Thoracic aorta (tissue), 2 donors: ENCODE measurements at regions not wholly inside any gene's neighbourhood (a gene's known extent, or its start where the extent isn't known, plus 50 kb on each side); places are given as distances from the start of the nearest gene placed in this dataset.

ENCODE experiments used
- ATAC-seq: fragments of 150-250 bp; one replicate; pipeline ENCODE4 v1.8.0; 2017; ENCODE audit warnings: low read depth; ENCODE audit not compliant: insufficient number of reproducible peaks, low FRiP score
- DNase-seq: peaks from one replicate; pipeline ENCODE4 v3.0.0-alpha.2; 2020; ENCODE audit warnings: low spot score
- H3K27ac ChIP-seq, 2 donors: fragments of 200-600 bp; sonication (generic); 1 replicate in 1 of 2; 2 replicates in 1 of 2; pipeline ENCODE4 v1.5.1; 2016; ENCODE audit warnings: mild to moderate bottlenecking in 2 of 2, moderate library complexity in 2 of 2
- H3K27me3 ChIP-seq: fragments of 200-600 bp; sonication (generic); replicated peaks from 2 replicates; pipeline ENCODE4 v1.6.0; 2016; ENCODE audit warnings: mild to moderate bottlenecking; ENCODE audit not compliant: insufficient read depth
- H3K36me3 ChIP-seq: fragments of 200-600 bp; sonication (generic); one replicate; pipeline ENCODE4 v1.5.1; 2016
- H3K4me1 ChIP-seq, 2 donors: fragments of 200-600 bp; sonication (generic); 1 replicate in 1 of 2; 2 replicates in 1 of 2; pipeline versions ENCODE4 v1.5.1 to v1.6.0; 2016; ENCODE audit warnings: low read depth in 2 of 2, mild to moderate bottlenecking in 1 of 2; ENCODE audit not compliant: control insufficient read depth in 1 of 2
- H3K4me3 ChIP-seq: fragments of 200-600 bp; sonication (generic); 2 replicates; pipeline ENCODE4 v1.5.1; 2016; ENCODE audit warnings: mild to moderate bottlenecking
- H3K9me3 ChIP-seq: fragments of 200-600 bp; sonication (generic); 2 replicates; pipeline ENCODE4 v1.5.1; 2016
- TF ChIP-seq, protein P1 (sequence below): fragments of 200-600 bp; sonication (generic); IDR thresholded peaks from one replicate; pipeline ENCODE4 v1.5.1; 2019; ENCODE audit warnings: antibody characterized with exemption

DNA sequence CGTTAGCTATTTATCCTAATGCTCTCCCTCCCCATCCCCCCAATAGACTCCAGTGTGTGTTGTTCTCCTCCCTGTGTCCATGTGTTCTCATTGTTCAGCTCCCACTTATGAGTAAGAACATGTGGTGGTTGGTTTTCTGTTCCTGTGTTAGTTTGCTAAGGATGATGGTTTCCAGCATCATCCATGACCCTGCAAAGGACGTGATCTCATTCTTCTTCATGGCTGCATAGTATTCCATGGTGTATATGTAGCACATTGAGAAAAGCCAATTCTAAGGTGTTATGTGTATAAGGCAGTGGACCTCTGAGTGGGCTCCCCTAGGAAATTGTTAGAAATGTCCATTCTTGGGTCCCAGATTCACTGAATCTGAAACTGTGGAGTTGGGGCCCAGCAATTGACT, 103.1 kb upstream of the MYO10 start:
- Histone ChIP-seq H3K4me3 (no peak overlapping the region), H3K27me3 (no peaks in the 10 kb centered on the region), H3K9me3 (no peaks in the 10 kb centered on the region), H3K36me3 (no peaks in the 10 kb centered on the region), H3K27ac (no peak overlapping the region), H3K4me1 (no peaks in the 10 kb centered on the region)
- TF ChIP-seq, protein P1, sequence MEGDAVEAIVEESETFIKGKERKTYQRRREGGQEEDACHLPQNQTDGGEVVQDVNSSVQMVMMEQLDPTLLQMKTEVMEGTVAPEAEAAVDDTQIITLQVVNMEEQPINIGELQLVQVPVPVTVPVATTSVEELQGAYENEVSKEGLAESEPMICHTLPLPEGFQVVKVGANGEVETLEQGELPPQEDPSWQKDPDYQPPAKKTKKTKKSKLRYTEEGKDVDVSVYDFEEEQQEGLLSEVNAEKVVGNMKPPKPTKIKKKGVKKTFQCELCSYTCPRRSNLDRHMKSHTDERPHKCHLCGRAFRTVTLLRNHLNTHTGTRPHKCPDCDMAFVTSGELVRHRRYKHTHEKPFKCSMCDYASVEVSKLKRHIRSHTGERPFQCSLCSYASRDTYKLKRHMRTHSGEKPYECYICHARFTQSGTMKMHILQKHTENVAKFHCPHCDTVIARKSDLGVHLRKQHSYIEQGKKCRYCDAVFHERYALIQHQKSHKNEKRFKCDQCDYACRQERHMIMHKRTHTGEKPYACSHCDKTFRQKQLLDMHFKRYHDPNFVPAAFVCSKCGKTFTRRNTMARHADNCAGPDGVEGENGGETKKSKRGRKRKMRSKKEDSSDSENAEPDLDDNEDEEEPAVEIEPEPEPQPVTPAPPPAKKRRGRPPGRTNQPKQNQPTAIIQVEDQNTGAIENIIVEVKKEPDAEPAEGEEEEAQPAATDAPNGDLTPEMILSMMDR: no peak
- DNase-seq (no peak), ATAC-seq (no peak)

DNA sequence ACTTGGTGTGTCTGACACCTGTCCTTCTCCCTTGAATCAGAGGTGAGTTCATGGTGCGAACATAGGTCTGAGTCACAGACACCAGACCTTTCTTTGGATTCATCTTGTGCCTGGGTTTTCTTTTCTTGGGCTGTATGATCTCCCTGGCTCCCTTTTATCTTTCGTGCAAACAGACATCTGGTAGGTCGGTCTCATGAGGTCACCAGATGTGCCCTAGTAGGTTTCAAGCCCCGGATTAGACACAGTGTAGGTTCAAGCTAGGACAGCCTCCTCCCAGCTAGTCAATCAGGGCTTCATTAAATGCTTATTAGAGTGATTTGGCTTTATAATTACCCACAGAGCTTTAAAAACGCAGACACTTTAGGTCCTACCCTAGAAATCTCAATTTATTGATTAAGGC, 106.0 kb upstream of the MYO10 start:
- Histone ChIP-seq H3K27me3 (no peaks in the 10 kb centered on the region), H3K4me1 (no peaks in the 10 kb centered on the region), H3K9me3 (no peaks in the 10 kb centered on the region), H3K4me3 (no peak overlapping the region), H3K36me3 (no peaks in the 10 kb centered on the region), H3K27ac (no peak overlapping the region)
- ATAC-seq (no peak), DNase-seq (no peak)
- TF ChIP-seq, protein P1: no peak

DNA sequence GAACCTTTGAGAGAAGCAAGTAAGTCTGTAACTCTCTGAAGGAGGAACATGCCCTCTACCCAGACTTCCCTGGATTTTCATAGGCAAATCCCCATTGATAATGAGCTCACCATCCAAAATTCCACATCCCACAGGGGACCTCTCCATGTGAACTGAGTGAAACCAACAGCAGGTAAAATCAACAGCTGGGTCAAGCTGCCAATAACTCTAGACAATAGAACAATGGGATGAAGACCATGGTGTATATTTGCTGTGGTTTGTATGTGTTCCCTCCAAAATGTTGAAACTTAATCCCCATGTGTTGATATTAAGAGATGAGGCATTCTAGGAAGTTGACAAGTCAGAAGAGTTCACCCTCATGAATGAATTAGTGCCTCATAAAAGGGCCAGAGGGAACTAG, 110.2 kb upstream of the MYO10 start:
- no peak for ATAC-seq
- DNase-seq: no peak
- no peaks in the 10 kb centered on the region for H3K36me3 ChIP-seq
- no peaks in the 10 kb centered on the region for H3K4me1 ChIP-seq
- H3K9me3 ChIP-seq: no peaks in the 10 kb centered on the region
- no peak overlapping the region for H3K4me3 ChIP-seq
- H3K27ac ChIP-seq: no peak overlapping the region
- TF ChIP-seq, protein P1: no peak
- no peaks in the 10 kb centered on the region for H3K27me3 ChIP-seq

DNA sequence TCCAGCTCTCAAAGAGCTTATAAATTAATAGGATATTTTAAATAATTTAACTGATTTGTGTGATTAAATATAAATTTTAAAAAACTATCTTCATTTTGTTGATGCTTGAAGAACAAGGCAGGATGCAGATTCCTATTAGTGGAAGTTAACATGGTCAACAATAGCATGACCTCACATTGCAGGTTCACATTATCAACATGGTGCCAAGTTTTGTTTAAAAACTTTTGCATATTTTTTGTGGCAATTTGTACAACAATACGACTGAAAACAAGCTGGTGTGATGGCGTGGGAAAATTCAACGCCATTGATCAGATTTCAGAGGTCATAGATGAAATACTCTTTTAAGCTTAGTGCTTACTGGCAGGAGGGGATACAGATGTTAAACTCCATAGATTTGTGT, 114.1 kb upstream of the MYO10 start:
- no peak for ATAC-seq

DNA sequence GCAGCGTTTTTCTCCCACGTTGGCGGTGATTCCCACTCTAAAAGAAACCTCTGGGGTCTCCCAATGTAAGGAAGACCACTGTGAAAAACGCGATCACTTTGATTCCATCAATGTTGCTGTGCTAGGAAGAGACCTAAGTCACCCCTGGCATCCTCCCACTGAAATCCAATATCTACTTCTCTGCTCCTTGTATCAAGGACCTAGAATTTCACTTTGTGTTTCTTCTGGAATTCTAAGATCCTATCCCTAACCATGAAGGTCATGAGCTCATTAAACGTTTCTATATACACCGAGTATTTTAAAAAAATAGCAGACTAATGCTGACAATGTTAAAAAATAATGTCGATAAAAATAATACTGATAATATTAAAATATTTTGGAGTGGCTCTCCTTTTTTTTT, 118.8 kb upstream of the MYO10 start:
- Histone ChIP-seq H3K4me1 (no peaks in the 10 kb centered on the region), H3K36me3 (no peaks in the 10 kb centered on the region), H3K4me3 (no peak overlapping the region), H3K27ac (no peak overlapping the region), H3K27me3 (no peaks in the 10 kb centered on the region), H3K9me3 (no peaks in the 10 kb centered on the region)
- ATAC-seq (no peak), DNase-seq (no peak)
- TF ChIP-seq, protein P1: no peak

More for the DNA sequence above, 114.1 kb upstream of the MYO10 start:
- no peak for DNase-seq
- no peaks in the 10 kb centered on the region for H3K36me3 ChIP-seq
- no peaks in the 10 kb centered on the region for H3K27me3 ChIP-seq
- H3K4me1 ChIP-seq: no peaks in the 10 kb centered on the region
- TF ChIP-seq, protein P1: no peak
- no peak overlapping the region for H3K4me3 ChIP-seq
- H3K27ac ChIP-seq: no peak overlapping the region
- no peaks in the 10 kb centered on the region for H3K9me3 ChIP-seq
